ENCODE measurements at regions not wholly inside any gene's neighbourhood (a gene's known extent, or its start where the extent isn't known, plus 50 kb on each side); places are given as distances from the start of the nearest gene placed in this dataset.
"Not testable (repeated sequence)": the region's sequence is repeated elsewhere in the genome, so short reads cannot be mapped to it uniquely, and the experiment has no call there.

- peak; percentile 22 for DNase-seq (ENCODE audit: extremely low read depth, low read depth)
- no peak for TF ChIP-seq CTCF (IDR thresholded peaks at IDR 0.05; ENCODE audit: low read depth, low read length)
These were observed 227.7 kb downstream of the RND3 start for GRCh38 chr2:150259746-150260145.

- DNase-seq (ENCODE audit: extremely low read depth, low read depth): no peak
- TF ChIP-seq CTCF (IDR thresholded peaks at IDR 0.05; ENCODE audit: low read depth, low read length): no peak
These were observed 228.6 kb downstream of the RND3 start for GRCh38 chr2:150258781-150259307.

- DNase-seq (ENCODE audit: extremely low read depth, low read depth): no peak
- no peak for TF ChIP-seq CTCF (IDR thresholded peaks at IDR 0.05; ENCODE audit: low read depth, low read length)
These were observed 230.7 kb downstream of the RND3 start for GRCh38 chr2:150256736-150257135.

- TF ChIP-seq CTCF (IDR thresholded peaks at IDR 0.05; ENCODE audit: low read depth, low read length): no peak
- DNase-seq (ENCODE audit: extremely low read depth, low read depth): no peak
These were observed 231.9 kb downstream of the RND3 start for GRCh38 chr2:150255528-150255927.

GRCh38 chr2:150249735-150250134 lies 237.7 kb downstream of the RND3 start:
- DNase-seq (ENCODE audit: extremely low read depth, low read depth): not testable (repeated sequence)

GRCh38 chr2:150247481-150247880 lies 240.0 kb downstream of the RND3 start:
- no peak for DNase-seq (ENCODE audit: extremely low read depth, low read depth)
- TF ChIP-seq CTCF (IDR thresholded peaks at IDR 0.05; ENCODE audit: low read depth, low read length): no peak

GRCh38 chr2:150234787-150235446 lies 252.6 kb downstream of the RND3 start:
- peak; percentile 81 for DNase-seq (ENCODE audit: extremely low read depth, low read depth)
- TF ChIP-seq CTCF (IDR thresholded peaks at IDR 0.05; ENCODE audit: low read depth, low read length): peak; percentile 3

- TF ChIP-seq CTCF (IDR thresholded peaks at IDR 0.05; ENCODE audit: low read depth, low read length): no peak
- DNase-seq (ENCODE audit: extremely low read depth, low read depth): no peak
These were observed 254.6 kb downstream of the RND3 start for GRCh38 chr2:150232871-150233270.
